ENCODE measurements at regions not wholly inside any gene's neighbourhood (a gene's known extent, or its start where the extent isn't known, plus 50 kb on each side); places are given as distances from the start of the nearest gene placed in this dataset.

- DNase-seq (ENCODE audit: low read depth), result no peak
- TF ChIP-seq CTCF (IDR thresholded peaks at IDR 0.05; ENCODE audit: control insufficient read depth, extremely low read depth, insufficient read depth), result no peak
These were observed 852.9 kb downstream of the DCDC2C start for GRCh38 chr2:4556135-4556896.

GRCh38 chr2:4561196-4561595 lies 857.8 kb downstream of the DCDC2C start:
- TF ChIP-seq CTCF (IDR thresholded peaks at IDR 0.05; ENCODE audit: control insufficient read depth, extremely low read depth, insufficient read depth), result no peak
- no peak for DNase-seq (ENCODE audit: low read depth)
- H3K4me3 ChIP-seq (ENCODE audit: low read depth, low read length), result no peak overlapping the region

More at GRCh38 chr2:4556135-4556896, 852.9 kb downstream of the DCDC2C start:
- no peak overlapping the region for H3K4me3 ChIP-seq (ENCODE audit: low read depth, low read length)

GRCh38 chr2:4576075-4576474 lies 872.7 kb downstream of the DCDC2C start:
- DNase-seq (ENCODE audit: low read depth), result no peak
- no peak for TF ChIP-seq CTCF (IDR thresholded peaks at IDR 0.05; ENCODE audit: control insufficient read depth, extremely low read depth, insufficient read depth)
- no peak overlapping the region for H3K4me3 ChIP-seq (ENCODE audit: low read depth, low read length)

GRCh38 chr2:4579977-4580376 lies 876.6 kb downstream of the DCDC2C start:
- no peak for TF ChIP-seq CTCF (IDR thresholded peaks at IDR 0.05; ENCODE audit: control insufficient read depth, extremely low read depth, insufficient read depth)
- no peak for DNase-seq (ENCODE audit: low read depth)
- H3K4me3 ChIP-seq (ENCODE audit: low read depth, low read length), result no peak overlapping the region

- no peak for DNase-seq (ENCODE audit: low read depth)
- H3K4me3 ChIP-seq (ENCODE audit: low read depth, low read length), result no peak overlapping the region
- TF ChIP-seq CTCF (IDR thresholded peaks at IDR 0.05; ENCODE audit: control insufficient read depth, extremely low read depth, insufficient read depth), result no peak
These were observed 881.8 kb downstream of the DCDC2C start for GRCh38 chr2:4585057-4585635.

- no peak for TF ChIP-seq CTCF (IDR thresholded peaks at IDR 0.05; ENCODE audit: control insufficient read depth, extremely low read depth, insufficient read depth)
- no peak for DNase-seq (ENCODE audit: low read depth)
These were observed 885.2 kb downstream of the DCDC2C start for GRCh38 chr2:4588606-4589005.

More at GRCh38 chr2:4588606-4589005, 885.2 kb downstream of the DCDC2C start:
- no peak overlapping the region for H3K4me3 ChIP-seq (ENCODE audit: low read depth, low read length)
